ENCODE measurements at regions not wholly inside any gene's neighbourhood (a gene's known extent, or its start where the extent isn't known, plus 50 kb on each side); places are given as distances from the start of the nearest gene placed in this dataset.

DNA sequence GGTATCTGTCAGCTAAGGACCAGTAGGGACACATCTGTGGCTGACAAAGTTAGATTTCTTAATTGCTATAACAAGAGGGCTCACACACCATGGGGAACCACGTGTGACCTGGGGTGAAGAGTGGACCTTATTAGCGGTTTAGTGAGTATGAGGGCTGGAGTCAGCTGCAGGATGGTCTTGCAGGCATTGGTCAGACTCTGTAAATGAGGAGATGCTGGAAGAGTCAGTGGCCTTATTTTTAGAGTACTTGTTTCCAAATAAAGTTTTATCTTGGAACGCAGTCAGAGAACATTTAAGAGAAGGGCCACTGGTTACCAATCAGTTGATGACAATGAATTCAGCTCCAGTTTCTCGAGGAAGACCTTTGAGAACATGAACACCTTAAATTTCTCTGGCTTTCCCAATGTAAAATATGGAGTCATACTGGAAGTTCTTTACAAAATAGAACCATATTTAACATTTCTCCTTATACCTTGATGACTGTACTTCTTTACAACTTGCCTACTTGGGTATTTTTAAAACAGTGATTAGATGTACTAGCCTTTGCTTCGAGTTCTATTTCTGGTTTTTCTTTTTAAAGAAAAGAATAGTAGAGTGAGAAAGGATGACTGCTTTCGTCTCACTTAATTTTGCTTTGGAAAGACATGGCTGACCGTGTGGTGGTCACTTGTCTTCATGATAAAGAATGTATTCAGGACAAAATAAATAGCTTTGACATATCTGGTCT, 185.9 kb upstream of the S1PR3 start:
- H3K9me3 Mint-ChIP-seq, result peaks cover 0 to 10% of the 10 kb centered on the region in 2 donors
- H3K27ac Mint-ChIP-seq, result no peak overlapping the region
- DNase-seq (ENCODE audit: low spot score in 2 of 2) (no peak), ATAC-seq (no peak)
- no peaks in the 10 kb centered on the region for H3K36me3 Mint-ChIP-seq

DNA sequence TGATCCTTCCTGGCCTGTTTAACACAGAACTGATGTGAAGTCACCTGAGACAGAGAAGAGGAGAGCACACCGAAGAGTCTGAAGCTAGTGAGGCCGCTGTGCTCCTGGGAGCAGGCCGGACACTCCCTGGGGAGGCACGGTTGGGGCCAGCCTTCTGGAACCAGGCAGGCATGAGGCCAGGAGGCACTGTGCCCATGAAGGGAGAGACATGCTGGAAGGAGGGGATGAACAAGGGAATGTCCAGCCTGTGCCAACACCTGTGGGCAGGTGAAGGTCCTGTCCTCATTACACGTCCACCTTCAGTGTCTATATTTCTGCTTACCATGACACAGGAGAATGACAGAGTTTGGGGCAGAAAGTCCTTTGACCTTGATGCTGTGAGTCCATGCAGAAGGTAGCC, 183.8 kb upstream of the S1PR3 start:
- peaks cover 0 to 10% of the 10 kb centered on the region in 2 donors for H3K9me3 Mint-ChIP-seq
- H3K36me3 Mint-ChIP-seq, result no peaks in the 10 kb centered on the region
- ATAC-seq, result no peak

DNA sequence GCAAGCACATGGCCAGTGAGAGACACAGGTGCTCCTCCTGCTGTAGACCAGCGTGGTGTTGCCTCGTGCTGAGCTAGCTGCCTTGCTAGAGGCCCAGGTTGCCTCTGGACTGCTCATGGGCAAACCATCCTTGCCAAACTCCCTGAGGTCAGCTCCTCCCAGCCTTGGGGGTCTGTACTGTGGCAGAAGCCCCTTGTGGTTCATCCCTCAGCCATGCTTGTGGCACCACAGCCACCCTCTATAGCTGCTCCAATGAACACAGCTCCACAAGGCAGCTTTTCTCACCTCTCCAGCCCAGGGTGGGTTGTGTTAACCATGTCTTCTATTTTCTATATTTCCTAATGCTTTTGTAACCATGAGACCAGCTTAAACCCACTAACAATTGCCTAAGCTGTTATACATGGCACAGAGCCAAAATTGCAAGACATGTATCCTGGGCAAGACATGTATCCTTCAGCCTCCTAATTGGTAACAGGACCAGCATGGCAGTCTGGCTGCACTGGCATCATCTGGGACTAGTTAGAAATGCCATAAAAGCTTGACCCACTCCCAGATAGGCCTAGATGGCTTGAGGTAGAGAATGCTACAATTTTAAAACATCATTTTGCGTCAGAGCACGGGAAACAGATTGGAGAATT, 183.1 kb upstream of the S1PR3 start:
- ATAC-seq, result no peak
- H3K9me3 Mint-ChIP-seq, result peaks cover 0 to 9% of the 10 kb centered on the region in 2 donors
- H3K36me3 Mint-ChIP-seq, result no peaks in the 10 kb centered on the region
- no peak overlapping the region for H3K27ac Mint-ChIP-seq
- DNase-seq (ENCODE audit: low spot score in 2 of 2), result no peak

More for the DNA sequence above, 183.8 kb upstream of the S1PR3 start:
- no peak for DNase-seq (ENCODE audit: low spot score in 2 of 2)
- H3K27ac Mint-ChIP-seq, result no peak overlapping the region

DNA sequence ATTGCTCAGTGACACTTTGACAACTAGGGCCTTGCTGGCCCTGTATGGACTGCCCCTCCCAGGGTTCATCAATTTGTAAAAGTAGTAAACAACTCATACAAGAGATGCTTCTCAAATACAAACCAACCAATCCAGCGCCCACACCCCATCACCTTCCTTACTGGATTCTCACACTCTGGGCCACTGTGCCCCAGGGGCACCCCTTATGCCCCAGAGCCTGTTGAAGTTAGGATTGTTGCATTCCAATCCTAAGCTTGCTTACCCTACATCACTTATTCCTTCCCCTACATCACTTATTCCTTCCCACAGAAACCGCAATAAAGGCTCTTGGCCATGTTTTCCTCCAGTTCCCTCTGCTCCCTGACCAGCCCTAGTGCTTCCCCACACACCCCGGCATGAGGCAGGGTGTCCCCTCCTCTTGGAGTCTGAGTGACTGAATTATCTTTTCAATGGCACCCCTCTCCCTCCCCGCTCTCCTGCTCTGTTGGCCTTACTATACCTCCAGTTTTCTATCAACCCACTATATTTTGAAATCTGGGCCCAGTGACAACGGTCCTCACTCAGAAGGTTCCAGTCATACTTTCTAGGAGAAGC, 182.4 kb upstream of the S1PR3 start:
- no peak overlapping the region for H3K27ac Mint-ChIP-seq
- no peak for ATAC-seq
- H3K36me3 Mint-ChIP-seq, result no peaks in the 10 kb centered on the region

DNA sequence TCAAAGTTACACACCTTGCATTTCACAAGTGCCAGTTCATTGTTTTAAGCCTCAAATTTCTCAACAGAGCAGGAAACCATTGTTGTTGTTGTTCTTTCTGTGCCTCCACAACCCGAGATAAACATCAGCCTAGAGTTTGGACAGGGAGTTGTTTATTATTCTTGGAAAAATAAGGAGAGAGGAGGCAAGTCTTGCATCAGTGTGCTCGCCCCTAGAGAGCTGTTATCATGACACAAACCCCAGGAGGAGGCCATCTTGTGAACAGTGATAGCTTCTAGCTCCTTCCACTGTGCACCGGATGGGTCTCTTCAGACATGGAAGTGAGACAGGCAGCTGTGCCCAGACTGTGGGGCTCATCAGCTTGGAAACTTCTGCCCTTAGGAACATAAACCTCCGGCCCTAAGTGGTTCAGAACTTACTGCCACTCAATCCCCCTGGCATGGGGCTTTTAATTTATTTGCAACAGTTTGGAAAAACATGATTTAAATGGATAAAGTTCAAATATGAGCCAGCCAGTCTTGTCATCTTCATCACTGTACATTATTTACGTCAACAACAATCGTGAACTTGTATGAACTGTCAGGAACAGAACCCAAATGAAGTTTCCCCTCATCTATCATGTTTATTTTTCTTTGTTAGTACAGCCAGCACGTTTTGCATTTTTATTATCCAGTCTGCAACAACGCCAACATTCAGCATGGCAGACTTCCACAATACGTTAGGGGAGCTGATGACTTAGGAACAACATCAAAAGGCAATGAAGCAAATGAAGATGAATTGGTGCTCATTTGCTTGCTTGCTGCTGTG, 181.7 kb upstream of the S1PR3 start:
- Mint-ChIP-seq H3K27ac (no peak overlapping the region), H3K9me3 (no peaks in the 10 kb centered on the region), H3K36me3 (no peaks in the 10 kb centered on the region)
- DNase-seq (ENCODE audit: low spot score in 2 of 2), result no peak
- ATAC-seq, result no peak

More for the DNA sequence above, 182.4 kb upstream of the S1PR3 start:
- peaks cover 0 to 2% of the 10 kb centered on the region in 2 donors for H3K9me3 Mint-ChIP-seq
- DNase-seq (ENCODE audit: low spot score in 2 of 2), result no peak

DNA sequence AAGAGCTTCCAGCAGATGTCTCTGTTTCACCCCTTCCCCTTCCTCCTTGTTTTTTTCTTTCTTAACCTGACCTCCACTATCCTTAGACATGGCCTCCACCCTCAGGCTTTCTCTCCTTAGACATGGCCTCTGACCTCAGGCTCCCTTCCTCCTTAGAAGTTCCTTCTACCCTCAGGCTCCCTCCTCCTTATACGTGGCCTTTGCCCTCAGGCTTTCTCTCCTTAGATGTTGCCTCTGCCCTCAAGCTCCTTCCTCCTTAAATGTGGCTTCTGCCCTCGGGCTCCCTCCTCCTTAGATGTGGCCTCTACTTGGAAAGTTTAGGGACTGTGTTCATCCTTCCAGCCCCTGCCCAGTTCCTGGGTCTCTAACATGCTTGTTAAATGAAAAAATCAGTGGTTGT, 180.4 kb upstream of the S1PR3 start:
- DNase-seq (ENCODE audit: low spot score in 2 of 2) (no peak), ATAC-seq (no peak)
- no peak overlapping the region for H3K27ac Mint-ChIP-seq
- H3K9me3 Mint-ChIP-seq, result no peaks in the 10 kb centered on the region
- no peaks in the 10 kb centered on the region for H3K36me3 Mint-ChIP-seq

DNA sequence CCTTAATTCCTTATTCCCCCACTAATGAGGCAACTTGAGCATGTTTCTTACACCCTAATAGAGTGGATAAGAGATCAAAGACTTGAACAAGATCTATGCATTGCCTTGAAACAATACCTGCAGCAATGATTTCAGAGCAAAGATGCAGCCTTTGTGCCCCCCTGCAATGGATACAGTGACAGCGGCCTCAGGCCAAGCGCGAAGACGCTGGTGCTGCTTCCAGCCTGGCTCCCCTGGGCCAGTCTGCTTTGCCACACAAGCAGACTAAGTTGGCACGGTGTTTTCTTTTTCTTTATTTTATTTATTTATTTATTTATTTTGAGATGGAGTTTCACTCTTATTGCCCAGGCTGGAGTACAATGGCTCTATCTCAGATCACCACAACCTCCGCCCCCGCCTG, 179.8 kb upstream of the S1PR3 start:
- Mint-ChIP-seq H3K27ac (no peak overlapping the region), H3K36me3 (no peaks in the 10 kb centered on the region), H3K9me3 (no peaks in the 10 kb centered on the region)
- ATAC-seq (no peak), DNase-seq (ENCODE audit: low spot score in 2 of 2) (no peak)

DNA sequence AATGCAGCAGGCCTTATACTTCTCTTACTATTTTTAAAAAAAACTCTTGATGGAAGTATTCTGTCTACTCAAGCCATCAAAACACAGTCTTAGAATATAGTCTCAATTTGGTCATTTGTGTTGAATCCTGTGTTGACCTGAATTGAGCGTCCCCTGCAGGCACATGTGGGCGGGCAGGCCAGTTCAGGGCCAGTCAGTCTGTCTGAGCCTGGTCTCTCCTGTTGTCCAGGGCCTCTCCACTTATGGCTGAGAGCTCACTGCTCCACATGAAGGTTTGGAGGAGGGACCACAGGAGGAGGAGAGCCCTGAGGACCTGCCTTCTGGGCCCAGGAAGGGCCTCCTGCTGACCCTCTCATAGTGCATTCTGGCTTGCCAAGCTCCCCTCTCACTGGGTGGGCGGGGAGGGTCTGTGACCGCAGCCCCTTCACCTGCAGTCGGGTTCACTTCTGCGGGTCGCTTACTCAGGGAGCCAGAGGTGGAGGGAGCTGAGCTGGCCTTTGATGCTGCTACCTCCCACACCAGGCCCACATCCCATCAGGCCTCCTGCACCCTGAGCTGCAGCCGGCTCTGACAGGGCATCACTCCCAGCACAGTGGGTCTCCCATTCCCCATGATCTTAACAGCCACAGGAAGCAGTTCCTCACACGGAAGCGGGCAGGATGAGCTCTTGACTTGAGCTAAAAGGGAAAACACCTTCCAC, 178.2 kb upstream of the S1PR3 start:
- Mint-ChIP-seq H3K9me3 (no peaks in the 10 kb centered on the region), H3K27ac (no peak overlapping the region), H3K36me3 (no peaks in the 10 kb centered on the region)
- DNase-seq (ENCODE audit: low spot score in 2 of 2), result no peak
- no peak for ATAC-seq

DNA sequence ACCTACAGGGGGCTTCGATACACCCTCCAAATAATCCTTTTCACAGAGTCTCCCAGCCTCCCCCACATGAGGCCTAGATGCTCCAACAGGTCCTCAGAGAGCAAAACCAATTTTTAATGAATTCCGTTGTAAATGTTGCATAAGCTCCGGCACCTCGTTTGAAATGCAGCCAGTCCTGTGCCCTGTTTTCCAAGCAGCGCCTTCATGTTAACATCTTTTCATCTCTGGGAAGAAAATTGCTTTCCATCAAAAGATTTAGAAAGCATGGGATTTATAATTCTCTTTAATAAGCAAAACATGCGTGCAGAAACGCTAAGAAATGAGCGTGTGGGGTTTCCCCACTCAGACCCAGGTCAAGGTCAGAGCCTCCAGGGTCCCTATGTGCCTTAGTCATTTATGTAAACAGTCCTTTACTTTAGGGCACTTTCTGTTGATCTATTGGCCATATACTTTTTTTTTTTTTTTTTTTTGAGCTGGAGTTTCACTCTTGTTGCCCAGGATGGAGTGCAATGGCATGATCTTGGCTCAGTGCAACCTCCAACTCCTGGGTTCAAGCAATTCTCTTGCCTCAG, 177.5 kb upstream of the S1PR3 start:
- Mint-ChIP-seq H3K27ac (no peak overlapping the region), H3K9me3 (no peaks in the 10 kb centered on the region), H3K36me3 (no peaks in the 10 kb centered on the region)
- ATAC-seq, result no peak
- DNase-seq (ENCODE audit: low spot score in 2 of 2), result no peak

DNA sequence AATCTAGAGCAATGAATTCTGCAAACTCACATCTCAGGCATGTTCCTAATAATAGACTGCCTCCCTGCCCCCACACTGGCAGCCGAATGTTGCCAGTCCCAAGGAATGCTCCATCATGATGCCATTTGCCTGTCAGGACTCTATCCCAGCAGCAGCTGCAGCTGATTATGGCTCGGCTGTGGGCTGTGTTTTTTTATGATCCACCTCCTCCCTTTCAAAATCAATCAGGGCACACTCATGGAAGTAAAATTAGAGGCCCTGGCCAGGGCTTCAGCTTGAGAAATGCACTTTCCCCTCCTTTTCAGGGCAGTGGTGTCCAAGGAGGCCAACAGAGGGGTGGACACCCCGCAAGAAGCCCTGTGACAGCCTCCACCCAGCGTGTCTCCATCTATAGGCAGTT, 176.7 kb upstream of the S1PR3 start:
- no peak overlapping the region for H3K27ac Mint-ChIP-seq
- no peaks in the 10 kb centered on the region for H3K9me3 Mint-ChIP-seq
- ATAC-seq (no peak), DNase-seq (ENCODE audit: low spot score in 2 of 2) (no peak)
- no peaks in the 10 kb centered on the region for H3K36me3 Mint-ChIP-seq

DNA sequence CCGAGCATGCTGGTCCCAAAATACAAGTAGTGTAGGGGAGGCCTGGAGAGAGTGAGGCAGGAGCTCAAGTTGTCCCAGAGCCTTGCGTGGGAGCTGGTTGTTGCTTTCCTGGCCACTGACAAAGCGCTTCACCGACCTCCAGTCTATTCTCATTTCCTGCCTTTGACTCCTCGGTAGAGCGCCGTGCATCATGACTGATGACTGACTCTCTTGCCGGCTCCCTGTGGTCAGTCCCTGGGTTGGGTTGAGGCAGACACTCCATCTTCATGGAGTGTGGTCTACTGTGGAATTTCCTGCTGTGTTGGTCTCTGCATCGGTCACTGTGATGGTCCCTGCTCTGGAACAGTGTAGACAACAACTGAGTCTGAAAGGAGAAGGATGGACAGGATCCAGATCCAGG, 175.1 kb upstream of the S1PR3 start:
- ATAC-seq (no peak), DNase-seq (ENCODE audit: low spot score in 2 of 2) (no peak)
- no peak overlapping the region for H3K27ac Mint-ChIP-seq
- H3K36me3 Mint-ChIP-seq, result no peaks in the 10 kb centered on the region
- no peaks in the 10 kb centered on the region for H3K9me3 Mint-ChIP-seq

DNA sequence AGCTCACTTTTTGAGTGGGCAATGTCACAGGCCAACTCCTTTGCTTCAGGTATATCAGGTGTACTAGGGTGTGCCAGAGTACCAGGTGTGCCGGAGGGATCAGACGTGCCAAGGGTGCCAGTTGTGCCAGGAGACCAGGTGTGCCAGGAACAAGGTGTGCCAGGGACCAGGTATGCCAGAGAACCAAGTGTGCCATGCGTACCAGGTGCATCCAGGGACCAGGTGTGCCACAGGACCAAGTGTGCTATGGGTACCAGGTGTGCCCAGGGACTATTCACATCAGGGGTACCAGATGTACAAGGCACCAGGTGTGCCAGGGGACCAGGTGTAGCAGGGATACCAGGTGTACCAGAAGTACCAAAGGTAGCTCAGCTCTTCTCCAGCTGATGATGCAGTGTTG, 174.7 kb upstream of the S1PR3 start:
- H3K36me3 Mint-ChIP-seq, result peaks cover 0 to 1% of the 10 kb centered on the region in 2 donors
- DNase-seq (ENCODE audit: low spot score in 2 of 2), result no peak
- H3K27ac Mint-ChIP-seq, result no peak overlapping the region
- no peaks in the 10 kb centered on the region for H3K9me3 Mint-ChIP-seq
- ATAC-seq, result no peak

DNA sequence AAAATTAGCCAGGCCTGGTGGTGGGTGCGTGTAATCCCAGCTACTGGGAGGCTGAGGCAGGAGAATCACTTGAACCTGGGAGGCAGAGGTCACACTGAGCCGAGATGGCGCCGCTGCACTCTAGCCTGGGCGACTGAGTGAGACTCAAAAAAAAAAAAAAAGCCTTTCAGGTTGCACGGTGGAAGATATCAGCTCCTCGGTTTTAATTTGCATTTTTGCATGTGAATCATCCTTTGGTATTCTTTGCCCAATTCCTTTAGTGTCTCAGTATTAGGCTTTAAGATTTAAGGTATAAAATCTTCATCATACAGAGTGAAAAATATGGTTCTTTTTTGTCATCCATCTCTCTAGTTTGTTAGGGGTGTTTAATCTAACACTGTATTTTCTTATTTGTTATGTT, 173.6 kb upstream of the S1PR3 start:
- DNase-seq (ENCODE audit: low spot score in 2 of 2) (no peak), ATAC-seq (no peak)
- Mint-ChIP-seq H3K27ac (no peak overlapping the region), H3K36me3 (peaks cover 0 to 5% of the 10 kb centered on the region in 2 donors), H3K9me3 (no peaks in the 10 kb centered on the region)

DNA sequence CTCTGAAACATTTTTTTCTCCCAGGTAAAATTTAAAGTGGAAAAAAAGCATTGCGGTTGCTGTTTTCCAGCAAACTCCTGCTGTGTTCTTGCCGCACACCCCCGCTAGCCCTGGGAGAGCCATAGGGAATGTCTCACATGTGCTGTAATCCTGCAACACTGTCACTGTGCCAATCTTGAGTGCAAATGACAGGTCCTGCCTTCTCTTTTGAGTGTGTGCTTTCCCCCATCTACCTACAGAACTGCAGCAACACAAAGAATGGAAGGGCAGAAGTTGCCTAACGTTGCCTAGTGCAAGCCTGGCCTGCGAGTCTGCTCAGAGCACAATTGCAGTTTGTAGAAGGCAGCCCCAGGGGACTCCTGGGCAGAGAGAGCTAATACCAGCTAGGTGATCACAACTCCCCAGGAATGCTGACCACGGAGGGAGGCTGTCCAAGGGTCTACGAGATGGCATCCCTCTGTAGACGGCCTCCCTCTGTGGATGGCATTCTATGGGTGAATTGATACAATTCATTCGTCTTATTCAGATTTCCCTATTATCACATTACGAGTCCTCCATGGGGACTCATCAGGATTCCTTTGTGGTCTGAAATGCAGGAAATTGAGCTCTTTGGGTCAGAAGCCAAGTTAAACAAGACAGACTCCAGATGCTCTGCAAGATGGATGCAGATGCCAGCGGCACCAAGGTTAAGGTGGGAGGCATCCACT, 172.6 kb upstream of the S1PR3 start:
- Mint-ChIP-seq H3K27ac (no peak overlapping the region), H3K9me3 (no peaks in the 10 kb centered on the region), H3K36me3 (peaks cover 0 to 5% of the 10 kb centered on the region in 2 donors)
- ATAC-seq (no peak), DNase-seq (ENCODE audit: low spot score in 2 of 2) (no peak)

DNA sequence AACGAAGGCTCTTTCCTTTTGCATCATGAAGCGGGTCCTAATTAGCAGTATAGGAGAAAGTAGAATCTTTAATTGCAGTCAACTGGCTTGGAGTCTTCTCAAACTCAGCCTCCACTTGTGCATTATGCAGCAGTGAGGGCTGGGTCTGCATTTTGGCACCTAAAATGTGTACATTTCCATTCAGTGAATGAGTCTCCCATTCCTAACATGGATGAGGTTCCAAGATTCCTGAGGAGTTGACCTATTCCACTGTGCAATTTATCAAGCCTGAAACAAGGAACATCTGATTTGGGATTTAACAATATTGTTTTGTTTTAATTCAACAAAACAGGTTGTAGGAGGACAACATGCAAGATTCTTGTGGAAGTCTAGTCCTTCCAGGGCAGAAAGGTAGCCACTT, 171.8 kb upstream of the S1PR3 start:
- peaks cover 0 to 5% of the 10 kb centered on the region in 2 donors for H3K36me3 Mint-ChIP-seq
- DNase-seq (ENCODE audit: low spot score in 2 of 2) (no peak), ATAC-seq (no peak)
- H3K9me3 Mint-ChIP-seq, result no peaks in the 10 kb centered on the region
- H3K27ac Mint-ChIP-seq, result no peak overlapping the region

DNA sequence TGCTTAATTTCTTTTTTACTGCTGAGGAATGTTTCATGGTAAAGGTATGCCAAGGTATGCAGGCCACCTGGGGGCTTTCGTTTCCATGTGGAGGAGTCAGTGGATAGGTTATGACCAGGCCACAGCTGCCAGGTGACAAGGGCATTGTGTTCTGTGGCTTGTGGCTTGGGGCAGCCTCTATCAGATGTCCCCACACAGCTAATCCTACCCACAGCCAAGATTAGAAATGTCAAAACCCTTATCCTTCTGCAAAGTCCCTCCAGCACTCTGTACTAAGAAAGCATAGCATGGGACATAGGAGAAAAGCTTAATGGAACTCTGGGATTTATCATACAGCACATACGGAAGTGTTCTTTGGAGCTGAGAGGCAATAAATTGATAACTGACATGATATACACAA, 171.2 kb upstream of the S1PR3 start:
- ATAC-seq, result no peak
- Mint-ChIP-seq H3K27ac (no peak overlapping the region), H3K9me3 (no peaks in the 10 kb centered on the region), H3K36me3 (peaks cover 0 to 5% of the 10 kb centered on the region in 2 donors)
- DNase-seq (ENCODE audit: low spot score in 2 of 2), result no peak

Measured in activated naive CD4-positive, alpha-beta T cell treated with anti-CD3 and anti-CD28 coated beads, Interleukin-2, amount 50 U/mL, for 72 hours (primary cell).